SU-DHL-6 (cell line): ENCODE measurements at regions not wholly inside any gene's neighbourhood (a gene's known extent, or its start where the extent isn't known, plus 50 kb on each side); places are given as distances from the start of the nearest gene placed in this dataset.

ENCODE experiments used
- CTCF ChIP-seq: fragments of 200-600 bp; sonication (generic); IDR thresholded peaks from one replicate; pipeline ENCODE4 v1.5.1; 2017; ENCODE audit warnings: antibody characterized with exemption, mild to moderate bottlenecking, low read length, moderate library complexity; ENCODE audit not compliant: insufficient read depth, poor library complexity, severe bottlenecking
- EZH2phosphoT487 ChIP-seq: fragments of 200-600 bp; sonication (generic), shearing (Covaris generic); conservative IDR thresholded peaks from 2 replicates; pipeline ENCODE4 v1.6.1; 2018; ENCODE audit warnings: mild to moderate bottlenecking, antibody characterized with exemption, low read length, moderate library complexity, mixed read lengths

GRCh38 chr16:52089476-52089875, 457.5 kb downstream of the TOX3 start:
- TF ChIP-seq EZH2phosphoT487 (no peak), CTCF (no peak)
